SK-N-MC (cell line): ENCODE measurements at regions not wholly inside any gene's neighbourhood (a gene's known extent, or its start where the extent isn't known, plus 50 kb on each side); places are given as distances from the start of the nearest gene placed in this dataset.

Experiments used
- EZH2 ChIP-seq: fragments of 200-600 bp; sonication (generic); IDR thresholded peaks from one replicate; pipeline ENCODE4 v1.6.1; 2017; ENCODE audit warnings: antibody characterized with exemption
- POLR2AphosphoS5 ChIP-seq: IDR thresholded peaks from 2 replicates; pipeline ENCODE4 v1.6.1; 2012; ENCODE audit warnings: mild to moderate bottlenecking, low read depth, low read length, borderline replicate concordance

GRCh38 chr2:78644854-78645253 is 380.6 kb upstream of the REG3G start:
- no peak for TF ChIP-seq EZH2
- TF ChIP-seq POLR2AphosphoS5: no peak
